GM18909 (cell line): ENCODE measurements at regions not wholly inside any gene's neighbourhood (a gene's known extent, or its start where the extent isn't known, plus 50 kb on each side); places are given as distances from the start of the nearest gene placed in this dataset.
"Not testable (repeated sequence)": the region's sequence is repeated elsewhere in the genome, so short reads cannot be mapped to it uniquely, and the experiment has no call there.

Experiments used
- ATAC-seq: cut with Tn5 transposase; IDR thresholded peaks from one replicate; pipeline ENCODE4 v1.9.1; 2021; ENCODE audit warnings: mild to moderate bottlenecking; ENCODE audit not compliant: unreplicated experiment, poor library complexity

DNA sequence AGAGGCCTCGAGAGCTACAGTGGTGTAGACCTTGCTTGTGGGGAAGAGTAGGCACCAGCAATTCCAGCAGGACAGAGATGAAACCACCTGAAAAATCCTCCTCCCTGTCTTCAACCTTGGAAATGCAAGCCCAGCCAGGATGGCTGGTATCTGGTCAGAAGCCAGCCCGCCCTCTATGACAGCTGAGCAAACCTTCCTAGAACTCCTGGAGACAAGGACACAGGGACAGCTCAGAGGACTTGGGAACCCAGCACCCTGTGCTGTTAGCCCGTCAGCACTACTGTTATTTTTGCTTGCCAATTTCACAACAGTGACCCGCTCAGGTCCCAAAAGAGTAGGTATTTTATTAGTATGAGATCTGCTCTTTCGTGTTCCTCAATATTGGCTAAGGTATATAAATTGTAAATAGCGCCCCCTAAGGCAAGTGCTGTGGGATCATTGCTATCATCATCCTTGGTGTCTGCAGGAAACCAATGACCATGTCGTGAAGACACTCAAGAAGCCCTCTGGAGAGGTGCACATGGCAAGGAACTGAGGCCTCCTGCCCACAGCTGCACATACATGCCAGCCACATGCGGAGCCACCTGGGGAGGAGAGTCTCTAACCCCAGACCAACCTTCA is 156.5 kb upstream of the CHST15 start:
- no peak for ATAC-seq

DNA sequence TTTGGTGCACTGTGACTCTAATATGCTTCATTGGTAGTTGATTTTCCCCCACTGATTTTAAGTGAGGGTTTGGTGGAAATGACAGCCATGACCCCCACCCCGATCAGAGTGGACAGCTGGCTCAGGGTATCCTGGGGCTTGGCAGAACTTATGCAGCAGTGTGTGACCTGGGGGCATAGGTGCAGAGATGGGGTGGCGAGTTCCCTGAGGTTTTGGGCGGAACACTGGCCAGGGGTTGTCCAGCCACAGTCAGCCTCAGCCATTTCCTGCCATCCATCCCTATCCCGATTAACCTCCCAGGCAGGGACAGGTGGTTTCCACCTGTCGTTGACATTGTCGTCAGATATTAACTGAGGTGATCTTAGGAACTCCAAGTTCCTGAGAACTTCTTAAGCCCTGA is 155.8 kb upstream of the CHST15 start:
- ATAC-seq = no peak

GRCh38 chr10:124248056-124249045 is 155.0 kb upstream of the CHST15 start:
- ATAC-seq = no peak

DNA sequence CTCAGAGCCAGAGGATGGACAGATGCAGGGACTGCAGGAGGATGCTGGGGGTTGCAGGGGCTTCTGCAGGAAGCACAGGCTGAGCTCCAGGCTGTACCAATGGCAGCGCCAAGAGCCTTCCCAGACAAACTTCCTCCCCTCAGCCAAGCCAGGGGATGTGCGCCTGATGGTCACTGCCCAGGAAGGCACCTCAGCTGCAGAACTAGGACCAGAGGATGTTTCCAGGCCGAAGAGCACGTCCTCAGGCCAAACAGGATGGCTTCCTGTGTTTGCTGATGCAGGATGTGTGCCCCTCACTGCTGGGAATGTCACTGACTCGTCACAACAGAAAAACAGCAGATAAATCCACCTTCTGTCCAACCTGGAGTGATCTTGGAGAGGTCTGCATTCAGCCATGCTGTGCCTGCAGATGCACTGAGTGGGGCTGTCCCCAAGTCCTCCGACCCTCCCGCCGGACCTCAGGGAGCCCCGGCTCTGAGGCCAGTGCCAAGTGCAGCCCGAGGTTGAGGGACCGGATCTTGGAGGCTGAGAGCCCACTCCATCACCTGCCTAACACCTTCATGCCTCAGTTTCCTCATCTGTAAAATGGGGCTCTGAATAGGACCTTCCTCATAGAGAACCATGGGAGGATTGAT is 152.5 kb upstream of the CHST15 start:
- no peak for ATAC-seq

DNA sequence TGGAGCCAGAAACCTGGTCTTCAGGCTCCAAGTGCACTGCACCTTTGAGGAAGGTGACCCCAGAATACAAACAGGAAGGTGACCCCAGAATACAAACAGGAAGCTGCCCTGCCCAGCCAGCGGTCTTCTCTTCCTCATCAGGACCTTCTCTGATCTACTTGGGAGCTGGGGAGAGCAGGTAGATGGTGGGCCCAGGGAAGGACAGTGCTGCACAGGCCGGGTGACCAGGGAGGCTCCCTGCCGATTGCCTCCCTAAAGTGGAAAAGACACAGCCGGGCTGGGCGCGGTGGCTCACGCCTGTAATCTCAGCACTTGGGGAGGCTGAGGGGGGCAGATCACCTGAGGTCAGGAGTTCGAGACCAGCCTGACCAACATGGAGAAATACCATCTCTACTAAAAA is 151.8 kb upstream of the CHST15 start:
- ATAC-seq = no peak

DNA sequence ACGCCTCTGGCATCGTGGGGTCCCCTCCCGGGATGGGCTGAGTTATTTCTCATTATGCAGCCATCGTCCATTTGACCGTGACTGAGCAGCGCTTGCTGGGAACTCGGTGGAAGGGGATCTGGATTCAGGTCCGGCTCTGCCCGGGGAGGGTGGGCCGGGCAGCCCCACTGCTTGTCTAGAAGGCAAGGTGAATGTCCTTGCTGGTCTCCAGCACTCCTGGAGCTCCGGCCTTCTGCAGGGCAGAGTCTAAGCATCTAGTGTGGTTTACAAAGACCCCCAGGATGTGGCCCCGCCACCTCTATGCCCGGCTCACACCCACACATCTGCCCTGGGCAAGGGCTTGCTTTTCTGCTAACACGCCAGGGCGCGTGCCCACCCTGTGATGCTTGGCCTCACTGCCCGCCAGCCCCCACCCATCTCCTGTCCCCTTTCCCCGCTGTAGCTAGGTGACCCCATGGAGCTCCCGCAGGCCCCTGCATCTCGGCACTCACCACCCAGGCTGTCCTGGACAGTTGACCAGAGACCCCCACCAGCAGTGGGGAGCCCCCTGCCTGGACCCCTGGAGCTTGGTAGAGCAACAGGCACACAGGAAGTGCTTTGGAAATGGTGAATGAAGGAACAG is 151.0 kb upstream of the CHST15 start:
- ATAC-seq = no peak

GRCh38 chr10:124243702-124244121 is 150.3 kb upstream of the CHST15 start:
- ATAC-seq = no peak

GRCh38 chr10:124242791-124243190 is 149.4 kb upstream of the CHST15 start:
- no peak for ATAC-seq

DNA sequence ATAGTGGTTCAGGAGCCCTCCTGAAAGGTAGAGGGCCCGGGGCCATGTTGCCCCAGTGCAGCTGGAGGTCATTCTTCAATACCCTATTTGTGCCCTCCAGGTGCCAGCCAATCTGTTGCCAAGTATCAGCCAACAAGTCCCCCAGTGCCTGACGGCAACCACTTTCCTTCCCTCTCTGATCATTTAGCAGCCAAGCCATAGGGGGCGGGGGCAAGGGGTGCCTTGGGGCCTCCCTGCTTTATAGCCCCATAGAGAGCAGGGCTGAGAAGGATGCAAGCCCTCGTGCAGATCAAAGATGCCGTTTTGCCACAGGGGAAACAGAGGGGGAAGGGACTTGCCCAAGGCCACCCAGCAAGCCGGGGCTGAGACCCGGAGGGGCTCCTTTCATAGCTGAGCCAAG is 149.0 kb upstream of the CHST15 start:
- ATAC-seq = no peak

DNA sequence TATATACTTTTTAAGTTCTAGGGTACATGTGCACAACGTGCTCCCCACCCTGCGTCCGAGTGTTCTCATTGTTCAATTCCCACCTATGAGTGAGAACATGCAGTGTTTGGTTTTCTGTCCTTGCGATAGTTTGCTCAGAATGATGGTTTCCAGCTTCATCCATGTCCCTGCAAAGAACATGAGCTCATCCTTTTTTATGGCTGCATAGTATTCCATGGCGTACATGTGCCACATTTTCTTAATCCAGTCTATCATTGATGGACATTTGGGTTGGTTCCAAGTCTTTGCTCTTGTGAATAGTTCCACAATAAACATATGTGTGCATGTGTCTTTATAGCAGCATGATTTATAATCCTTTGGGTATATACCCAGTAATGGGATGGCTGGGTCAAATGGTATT is 148.1 kb upstream of the CHST15 start:
- ATAC-seq = not testable (repeated sequence)

DNA sequence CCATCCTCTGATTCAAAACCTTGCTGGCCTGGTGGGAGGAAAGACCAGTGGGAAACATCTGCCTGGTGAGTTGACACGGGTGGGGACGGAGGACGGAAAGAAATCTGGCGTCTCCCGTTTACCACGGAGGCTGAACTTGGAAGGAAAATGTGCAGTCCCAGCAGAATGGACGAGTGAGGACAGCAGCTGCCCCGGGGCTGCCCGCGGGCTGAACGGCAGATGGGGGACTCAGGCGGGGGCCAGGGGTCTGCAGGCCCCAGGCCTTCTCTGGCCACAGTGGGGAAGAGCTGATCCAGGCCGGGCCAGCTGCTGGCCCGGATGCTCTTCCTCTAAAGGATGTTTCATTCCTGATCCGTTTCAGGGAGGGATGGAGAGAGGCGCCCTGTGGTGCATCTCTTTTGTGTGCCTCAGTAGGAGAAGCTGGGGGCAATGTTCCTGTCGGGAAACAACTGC is 147.5 kb upstream of the CHST15 start:
- ATAC-seq = no peak

GRCh38 chr10:124239696-124240095 is 146.3 kb upstream of the CHST15 start:
- ATAC-seq = no peak

- no peak for ATAC-seq
Measured at GRCh38 chr10:124239134-124239533, 145.7 kb upstream of the CHST15 start.

- no peak for ATAC-seq
Measured at GRCh38 chr10:124238367-124238766, 145.0 kb upstream of the CHST15 start.

DNA sequence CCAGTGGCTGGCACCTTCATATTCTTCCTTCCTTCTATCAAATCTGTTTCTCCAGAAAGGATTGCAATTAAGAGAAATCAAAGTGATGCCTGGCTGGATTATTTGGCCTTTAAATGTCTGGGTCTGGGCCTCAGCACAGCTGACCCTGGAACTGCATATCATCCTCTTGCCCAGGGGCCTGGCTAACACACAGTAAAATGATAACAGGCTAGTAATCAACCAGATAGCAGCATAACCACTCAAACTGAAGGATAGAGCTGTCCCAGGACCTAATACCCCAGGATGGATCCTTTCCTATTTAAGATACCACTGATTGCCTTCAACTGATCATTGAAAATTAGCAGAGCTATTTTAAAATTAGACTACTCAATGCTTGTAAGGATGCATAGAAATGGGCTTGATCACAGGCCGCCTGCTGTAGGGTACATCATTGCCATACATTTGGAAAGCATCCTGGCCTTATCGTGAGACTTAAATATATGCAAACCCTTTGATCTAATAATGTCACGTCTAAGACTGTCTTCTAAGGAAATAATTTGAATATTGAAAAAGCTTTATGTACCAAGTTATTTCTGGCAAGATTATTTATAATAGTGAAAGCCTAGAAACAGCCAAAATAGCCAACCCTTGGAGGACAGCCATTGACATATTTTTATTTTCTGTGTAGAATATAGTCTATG is 144.0 kb upstream of the CHST15 start:
- ATAC-seq = no peak

DNA sequence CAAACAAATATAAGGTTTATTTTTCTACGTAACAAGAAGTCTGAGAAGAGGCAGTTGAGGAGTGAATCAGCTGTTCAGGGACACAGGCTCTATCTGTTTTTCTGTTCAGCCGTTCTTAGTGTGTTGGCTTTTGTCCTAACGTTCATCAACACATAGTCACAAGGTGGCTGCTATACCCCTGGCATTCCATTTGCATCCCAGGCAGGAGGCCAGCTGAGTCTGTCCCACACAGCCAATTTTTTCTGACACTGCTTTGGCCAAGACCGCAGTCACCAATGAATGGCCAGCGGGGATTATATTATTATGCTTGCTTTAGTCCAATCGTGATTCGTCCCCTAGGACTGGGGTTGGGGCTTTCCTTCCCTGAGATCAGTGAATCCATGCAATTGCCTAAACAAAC is 143.4 kb upstream of the CHST15 start:
- ATAC-seq = no peak

DNA sequence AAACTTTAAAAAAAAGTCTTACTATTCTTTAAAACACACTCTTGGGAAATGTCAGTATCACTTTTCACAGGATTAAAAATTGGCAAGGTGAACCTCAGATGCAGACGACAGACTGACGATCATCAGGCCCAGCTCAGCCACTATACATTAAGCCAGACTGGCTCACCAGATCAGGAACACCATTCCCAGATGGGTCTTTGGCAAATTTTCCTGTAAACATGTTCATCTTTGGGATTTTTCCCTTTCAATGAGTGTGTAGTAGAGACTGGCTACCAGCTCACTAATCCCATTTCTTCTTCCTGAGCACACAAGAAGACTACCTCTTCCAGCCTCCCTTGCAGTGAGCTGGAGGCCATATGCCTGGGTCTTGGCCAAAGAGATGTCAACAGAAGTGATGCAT is 142.7 kb upstream of the CHST15 start:
- no peak for ATAC-seq

GRCh38 chr10:124235232-124235631 is 141.8 kb upstream of the CHST15 start:
- ATAC-seq = no peak

DNA sequence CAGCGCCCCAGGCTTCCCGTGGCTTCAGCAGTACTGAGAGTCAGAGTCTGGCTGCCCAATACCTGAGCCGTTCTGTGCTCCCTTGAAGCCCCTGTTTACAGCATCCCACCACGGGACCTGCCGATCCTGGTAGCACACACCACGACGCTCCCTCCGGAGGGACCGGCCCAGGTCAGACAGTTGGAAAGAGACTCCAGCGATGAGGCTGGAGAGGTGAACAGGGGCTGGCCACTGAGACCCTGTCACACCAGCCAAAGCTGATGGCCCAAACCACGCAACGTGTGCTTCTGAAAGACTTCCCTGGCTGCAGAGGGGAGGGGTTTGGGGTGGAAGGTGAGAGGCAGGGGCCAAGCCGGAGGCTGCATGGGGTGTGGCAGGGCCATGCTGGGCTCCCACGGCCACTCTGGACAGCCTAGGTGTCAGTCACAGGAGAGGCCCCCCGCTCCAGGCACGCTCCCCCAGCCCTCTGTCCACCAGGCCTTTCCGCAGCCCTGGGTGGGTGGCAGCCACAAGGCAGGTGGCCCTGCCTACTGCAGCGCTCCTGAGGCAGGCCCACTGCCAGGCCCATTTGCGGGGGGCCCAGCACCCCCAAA is 140.2 kb upstream of the CHST15 start:
- no peak for ATAC-seq
